Ovary (tissue), 7 donors: ENCODE measurements at regions not wholly inside any gene's neighbourhood (a gene's known extent, or its start where the extent isn't known, plus 50 kb on each side); places are given as distances from the start of the nearest gene placed in this dataset.

Experiments used
- DNase-seq, 5 donors: peaks; one replicate each; pipeline ENCODE4 v3.0.0-alpha.2; 2019 to 2020
- H3K27ac ChIP-seq, 2 donors: fragments of 200-600 bp; one replicate each; pipeline versions ENCODE4 v1.5.1 to v1.8.0; 2019 to 2022
- H3K27me3 ChIP-seq: fragments of 200-600 bp; one replicate; pipeline ENCODE4 v1.8.0; 2022
- H3K36me3 ChIP-seq: fragments of 200-600 bp; sonication (generic); one replicate; pipeline ENCODE4 v1.5.1; 2019
- H3K4me1 ChIP-seq: one replicate; pipeline ENCODE4 v1.8.1; 2013; ENCODE audit warnings: mild to moderate bottlenecking, moderate library complexity; ENCODE audit not compliant: insufficient read depth
- H3K4me3 ChIP-seq: fragments of 200-600 bp; sonication (generic); one replicate; pipeline ENCODE4 v1.5.1; 2017
- H3K9me3 ChIP-seq, 2 donors: fragments of 200-600 bp in 1 of 2; sonication (generic) in 1 of 2; one replicate each; pipeline versions ENCODE4 v1.5.1 to v1.8.1; 2013 to 2019; ENCODE audit warnings: mild to moderate bottlenecking in 1 of 2, moderate library complexity in 1 of 2
- EP300 ChIP-seq: sonication (generic); formaldehyde crosslinking; IDR thresholded peaks from one replicate; pipeline ENCODE4 v1.6.1; 2017; ENCODE audit warnings: antibody characterized with exemption
- POLR2A ChIP-seq: fragments of 450-650 bp; IDR thresholded peaks from one replicate; pipeline ENCODE4 v1.6.1; 2017; ENCODE audit warnings: antibody characterized with exemption, mild to moderate bottlenecking, moderate library complexity
- WGBS, 3 donors: extraction: QIAGEN DNeasy Blood & Tissue Kit in 1 of 3; methylation state at CpG; one replicate each; pipeline versions ENCODE4 v1.1.5 to v1.1.7; 2013 to 2017; 5-methylcytosine and 5-hydroxymethylcytosine counted together
- intact Hi-C, 4 donors: fragments of 100-400 bp; cut with DNase I; formaldehyde crosslinking; loops; one replicate each; pipeline versions ENCODE4 v1.11.0 to v1.15.1; 2022 to 2023
- TF ChIP-seq, protein P1 (sequence below), 3 donors: fragments of 450-650 bp in 2 of 3; fragments of 200-600 bp in 1 of 3; IDR thresholded peaks; one replicate each; pipeline versions ENCODE4 v1.5.1 to v1.8.0; 2016 to 2022; ENCODE audit warnings: antibody characterized with exemption in 3 of 3, mild to moderate bottlenecking in 1 of 3
- donor health status: DM: no; HTN: no; CAD: no; lungs with moderate emphysema.
- donor health status: DM: no; HTN: no; CAD: no.
- donor health status: Bipolar disorder and iron deficiency.
- donor health status: DM: no; HTN: no; CAD: no.
- donor health status: DM: yes; HTN: yes; CAD: no.

DNA sequence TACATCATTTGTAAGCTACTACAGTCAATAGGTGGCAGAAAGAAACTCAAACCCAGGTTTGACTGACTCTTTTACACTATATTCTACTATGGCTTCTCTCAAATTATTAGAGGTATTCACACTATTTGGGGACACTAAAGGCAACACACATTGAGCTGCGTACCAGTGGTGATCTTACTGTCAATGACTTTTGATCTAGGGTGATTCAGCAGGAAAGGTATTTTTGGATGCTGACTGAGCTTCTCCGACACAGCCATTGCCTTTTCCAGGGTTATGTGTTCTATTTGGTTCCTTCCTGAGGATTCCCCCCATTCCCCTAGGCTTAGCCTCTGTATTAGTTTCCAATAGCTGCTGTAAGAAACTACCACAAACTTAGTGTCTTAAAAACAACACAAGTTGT, 73.2 kb upstream of the JAK1 start:
- DNase-seq, result no peak
- no peaks in the 10 kb centered on the region for H3K9me3 ChIP-seq
- H3K36me3 ChIP-seq, result no peaks in the 10 kb centered on the region
- WGBS, 3 donors, result 85 to 96% (median 91%) methylated on average over 2 of the region's 2 CpGs
- H3K4me1 ChIP-seq, result peaks cover 1% of the 10 kb centered on the region
- H3K27ac ChIP-seq, result no peak overlapping the region
- intact Hi-C loops, result no loop called here
- no peaks in the 10 kb centered on the region for H3K27me3 ChIP-seq
- no peak for TF ChIP-seq EP300
- TF ChIP-seq, protein P1, sequence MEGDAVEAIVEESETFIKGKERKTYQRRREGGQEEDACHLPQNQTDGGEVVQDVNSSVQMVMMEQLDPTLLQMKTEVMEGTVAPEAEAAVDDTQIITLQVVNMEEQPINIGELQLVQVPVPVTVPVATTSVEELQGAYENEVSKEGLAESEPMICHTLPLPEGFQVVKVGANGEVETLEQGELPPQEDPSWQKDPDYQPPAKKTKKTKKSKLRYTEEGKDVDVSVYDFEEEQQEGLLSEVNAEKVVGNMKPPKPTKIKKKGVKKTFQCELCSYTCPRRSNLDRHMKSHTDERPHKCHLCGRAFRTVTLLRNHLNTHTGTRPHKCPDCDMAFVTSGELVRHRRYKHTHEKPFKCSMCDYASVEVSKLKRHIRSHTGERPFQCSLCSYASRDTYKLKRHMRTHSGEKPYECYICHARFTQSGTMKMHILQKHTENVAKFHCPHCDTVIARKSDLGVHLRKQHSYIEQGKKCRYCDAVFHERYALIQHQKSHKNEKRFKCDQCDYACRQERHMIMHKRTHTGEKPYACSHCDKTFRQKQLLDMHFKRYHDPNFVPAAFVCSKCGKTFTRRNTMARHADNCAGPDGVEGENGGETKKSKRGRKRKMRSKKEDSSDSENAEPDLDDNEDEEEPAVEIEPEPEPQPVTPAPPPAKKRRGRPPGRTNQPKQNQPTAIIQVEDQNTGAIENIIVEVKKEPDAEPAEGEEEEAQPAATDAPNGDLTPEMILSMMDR (IDR thresholded peaks at IDR 0.05), result no peak
- no peak for TF ChIP-seq POLR2A
- no peak overlapping the region for H3K4me3 ChIP-seq

GRCh38 chr1:65042467-65042866, 76.1 kb upstream of the JAK1 start:
- no peak for DNase-seq
- Histone ChIP-seq H3K4me1 (peaks cover 3% of the 10 kb centered on the region), H3K4me3 (no peak overlapping the region), H3K27me3 (no peaks in the 10 kb centered on the region), H3K27ac (no peak overlapping the region), H3K36me3 (no peaks in the 10 kb centered on the region), H3K9me3 (no peaks in the 10 kb centered on the region)
- WGBS, 3 donors, result 93 to 98% (median 97%) methylated on average over 4 of the region's 4 CpGs
- intact Hi-C loops, result no loop called here
- TF ChIP-seq POLR2A, result no peak
- no peak for TF ChIP-seq EP300
- TF ChIP-seq, protein P1 (IDR thresholded peaks at IDR 0.05), result no peak

- H3K4me1 ChIP-seq, result peaks cover 5% of the 10 kb centered on the region
- intact Hi-C loops, result no loop called here
- no peak for TF ChIP-seq EP300
- H3K27ac ChIP-seq, result no peak overlapping the region
- WGBS, 3 donors, result 86 to 90% (median 88%) methylated on average over 5 of the region's 5 CpGs
- no peaks in the 10 kb centered on the region for H3K36me3 ChIP-seq
- no peaks in the 10 kb centered on the region for H3K27me3 ChIP-seq
- DNase-seq, result no peak
- H3K9me3 ChIP-seq, result no peaks in the 10 kb centered on the region
- H3K4me3 ChIP-seq, result no peak overlapping the region
Measured at GRCh38 chr1:65044411-65044810, 78.1 kb upstream of the JAK1 start.

- WGBS, 3 donors, result 92 to 97% (median 94%) methylated on average over 4 of the region's 4 CpGs
- TF ChIP-seq POLR2A (no peak), EP300 (no peak)
- TF ChIP-seq, protein P1 (IDR thresholded peaks at IDR 0.05), result no peak
- no peak for DNase-seq
- Histone ChIP-seq H3K36me3 (no peaks in the 10 kb centered on the region), H3K4me1 (peaks cover 5% of the 10 kb centered on the region), H3K4me3 (no peak overlapping the region), H3K27ac (no peak overlapping the region), H3K9me3 (no peaks in the 10 kb centered on the region), H3K27me3 (no peaks in the 10 kb centered on the region)
- intact Hi-C loops, result no loop called here
Measured at GRCh38 chr1:65045022-65045817, 78.9 kb upstream of the JAK1 start.

- TF ChIP-seq, protein P1 (IDR thresholded peaks at IDR 0.05), result no peak
- TF ChIP-seq EP300, result no peak
- TF ChIP-seq POLR2A, result no peak
- Histone ChIP-seq H3K4me3 (no peak overlapping the region), H3K9me3 (no peaks in the 10 kb centered on the region), H3K27me3 (no peaks in the 10 kb centered on the region), H3K36me3 (no peaks in the 10 kb centered on the region), H3K4me1 (peaks cover 3% of the 10 kb centered on the region), H3K27ac (no peak overlapping the region)
- intact Hi-C loops, result no loop called here
- DNase-seq, result no peak
- WGBS, 3 donors, result 5 to 23% (median 6%) methylated on average over 6 of the region's 6 CpGs
Measured at GRCh38 chr1:65048335-65048734, 82.0 kb upstream of the JAK1 start.
